HEK293T (cell line): ENCODE measurements at regions not wholly inside any gene's neighbourhood (a gene's known extent, or its start where the extent isn't known, plus 50 kb on each side); places are given as distances from the start of the nearest gene placed in this dataset.

ENCODE experiments used
- SP1 ChIP-seq: fragments of 450-650 bp; IDR thresholded peaks from 2 replicates; pipeline ENCODE4 v1.6.1; 2017
- TARDBP ChIP-seq: fragments of 450-650 bp; IDR thresholded peaks from 2 replicates; pipeline ENCODE4 v1.6.1; 2016

- no peak for TF ChIP-seq TARDBP
- TF ChIP-seq SP1: no peak
Measured at GRCh38 chr4:17117746-17118145, 219.3 kb upstream of the LDB2 start.
